ENCODE measurements at regions not wholly inside any gene's neighbourhood (a gene's known extent, or its start where the extent isn't known, plus 50 kb on each side); places are given as distances from the start of the nearest gene placed in this dataset.

DNA sequence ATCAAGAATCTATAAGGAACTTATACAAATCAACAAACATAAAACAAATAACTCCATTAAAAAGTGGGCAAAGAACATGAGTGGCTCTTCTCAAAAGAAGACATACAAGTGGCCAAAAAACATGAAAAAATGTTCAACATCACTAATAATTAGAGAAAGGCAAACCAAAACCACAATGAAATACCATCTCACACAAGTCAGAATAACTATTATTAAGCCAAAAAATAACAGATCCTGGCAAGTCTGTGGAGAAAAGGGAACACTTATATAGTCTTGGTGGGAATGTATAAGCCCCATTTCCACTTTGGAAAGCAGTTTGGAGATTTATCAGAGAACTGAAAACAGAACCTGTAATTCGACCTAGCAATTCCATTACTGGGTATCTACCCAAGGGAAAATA is 921.0 kb downstream of the KCNA4 start:
- Histone ChIP-seq H3K36me3 (no peaks in the 10 kb centered on the region), H3K4me3 (no peak overlapping the region), H3K27me3 (no peaks in the 10 kb centered on the region), H3K9me3 (no peaks in the 10 kb centered on the region), H3K4me1 (no peaks in the 10 kb centered on the region), H3K27ac (no peak overlapping the region)
- in situ Hi-C loops (cut with MboI; ENCODE audit: low sequenced_read_pairs in 4 of 4) (no loop called here), intact Hi-C loops (cut with DNase I; ENCODE audit: low total_unique reads) (no loop called here)
- ATAC-seq = no peak
- TF ChIP-seq POLR2A (IDR thresholded peaks at IDR 0.05) (no peak), CTCF (IDR thresholded peaks at IDR 0.05 in 4 of 5, conservative IDR thresholded peaks at IDR 0.05 in 1 of 5) (no peak)
- DNase-seq = no peak

DNA sequence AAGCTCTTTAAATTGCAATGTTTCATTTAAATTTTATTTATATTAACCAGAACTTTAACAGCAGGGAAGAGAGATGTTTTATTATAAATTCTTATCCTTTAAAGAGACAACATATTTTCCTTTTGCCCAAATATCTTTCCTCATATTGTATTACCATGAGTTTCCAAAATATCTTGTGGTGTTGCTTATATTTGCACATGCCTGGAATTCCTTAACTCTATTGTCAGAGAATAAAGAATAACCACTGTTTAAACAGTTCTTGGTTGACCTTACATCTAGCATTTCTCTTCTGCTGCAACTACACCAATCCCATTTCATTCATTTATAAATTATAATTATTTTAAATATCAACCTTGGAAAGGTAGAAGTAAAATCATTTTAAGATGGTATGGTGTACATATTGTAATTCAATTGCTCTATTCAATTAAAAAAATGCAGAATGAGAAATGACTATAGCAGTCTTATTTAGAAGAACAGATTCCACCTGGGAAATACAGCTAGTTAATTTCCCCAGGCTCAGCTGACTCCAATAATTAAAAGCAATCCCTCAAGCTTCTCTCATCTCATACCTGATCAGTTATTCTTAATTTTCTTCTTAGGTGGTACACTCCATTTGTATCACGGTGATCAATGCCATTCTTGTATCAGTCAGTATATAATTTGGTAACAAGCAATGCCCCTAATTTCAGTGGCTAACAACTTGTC is 923.3 kb downstream of the KCNA4 start:
- intact Hi-C loops (cut with DNase I; ENCODE audit: low total_unique reads) (no loop called here), in situ Hi-C loops (cut with MboI; ENCODE audit: low sequenced_read_pairs in 4 of 4) (no loop called here)
- Histone ChIP-seq H3K27me3 (no peaks in the 10 kb centered on the region), H3K27ac (no peak overlapping the region), H3K4me1 (no peaks in the 10 kb centered on the region), H3K9me3 (no peaks in the 10 kb centered on the region), H3K36me3 (no peaks in the 10 kb centered on the region), H3K4me3 (no peak overlapping the region)
- DNase-seq (no peak), ATAC-seq (no peak)
- TF ChIP-seq CTCF (IDR thresholded peaks at IDR 0.05 in 4 of 5, conservative IDR thresholded peaks at IDR 0.05 in 1 of 5) = no peak
- no peak for TF ChIP-seq POLR2A (IDR thresholded peaks at IDR 0.05)

- H3K27me3 ChIP-seq = no peaks in the 10 kb centered on the region
- TF ChIP-seq CTCF (IDR thresholded peaks at IDR 0.05 in 4 of 5, conservative IDR thresholded peaks at IDR 0.05 in 1 of 5) (no peak), POLR2A (IDR thresholded peaks at IDR 0.05) (no peak)
- intact Hi-C loops (cut with DNase I; ENCODE audit: low total_unique reads) (no loop called here), in situ Hi-C loops (cut with MboI; ENCODE audit: low sequenced_read_pairs in 4 of 4) (no loop called here)
- H3K36me3 ChIP-seq = no peaks in the 10 kb centered on the region
- no peak overlapping the region for H3K4me3 ChIP-seq
- ATAC-seq = no peak
- no peaks in the 10 kb centered on the region for H3K4me1 ChIP-seq
- DNase-seq = no peak
- H3K9me3 ChIP-seq = no peaks in the 10 kb centered on the region
- H3K27ac ChIP-seq = no peak overlapping the region
Measured at GRCh38 chr11:29087200-29087812, 929.5 kb downstream of the KCNA4 start.

- no peaks in the 10 kb centered on the region for H3K36me3 ChIP-seq
- no peak overlapping the region for H3K27ac ChIP-seq
- H3K9me3 ChIP-seq = no peaks in the 10 kb centered on the region
- no peaks in the 10 kb centered on the region for H3K4me1 ChIP-seq
- DNase-seq = no peak
- no peak for ATAC-seq
- no peaks in the 10 kb centered on the region for H3K27me3 ChIP-seq
- no peak overlapping the region for H3K4me3 ChIP-seq
- intact Hi-C loops (cut with DNase I; ENCODE audit: low total_unique reads) (no loop called here), in situ Hi-C loops (cut with MboI; ENCODE audit: low sequenced_read_pairs in 4 of 4) (no loop called here)
- TF ChIP-seq CTCF (IDR thresholded peaks at IDR 0.05 in 4 of 5, conservative IDR thresholded peaks at IDR 0.05 in 1 of 5) = no peak
- no peak for TF ChIP-seq POLR2A (IDR thresholded peaks at IDR 0.05)
Measured at GRCh38 chr11:29075726-29076125, 941.1 kb downstream of the KCNA4 start.
